HG02571 (cell line): ENCODE measurements at regions not wholly inside any gene's neighbourhood (a gene's known extent, or its start where the extent isn't known, plus 50 kb on each side); places are given as distances from the start of the nearest gene placed in this dataset.
"Not testable (repeated sequence)": the region's sequence is repeated elsewhere in the genome, so short reads cannot be mapped to it uniquely, and the experiment has no call there.

Experiments used
- ATAC-seq: cut with Tn5 transposase; IDR thresholded peaks from one replicate; pipeline ENCODE4 v1.9.1; 2021; ENCODE audit warnings: mild to moderate bottlenecking, moderate library complexity; ENCODE audit not compliant: unreplicated experiment

DNA sequence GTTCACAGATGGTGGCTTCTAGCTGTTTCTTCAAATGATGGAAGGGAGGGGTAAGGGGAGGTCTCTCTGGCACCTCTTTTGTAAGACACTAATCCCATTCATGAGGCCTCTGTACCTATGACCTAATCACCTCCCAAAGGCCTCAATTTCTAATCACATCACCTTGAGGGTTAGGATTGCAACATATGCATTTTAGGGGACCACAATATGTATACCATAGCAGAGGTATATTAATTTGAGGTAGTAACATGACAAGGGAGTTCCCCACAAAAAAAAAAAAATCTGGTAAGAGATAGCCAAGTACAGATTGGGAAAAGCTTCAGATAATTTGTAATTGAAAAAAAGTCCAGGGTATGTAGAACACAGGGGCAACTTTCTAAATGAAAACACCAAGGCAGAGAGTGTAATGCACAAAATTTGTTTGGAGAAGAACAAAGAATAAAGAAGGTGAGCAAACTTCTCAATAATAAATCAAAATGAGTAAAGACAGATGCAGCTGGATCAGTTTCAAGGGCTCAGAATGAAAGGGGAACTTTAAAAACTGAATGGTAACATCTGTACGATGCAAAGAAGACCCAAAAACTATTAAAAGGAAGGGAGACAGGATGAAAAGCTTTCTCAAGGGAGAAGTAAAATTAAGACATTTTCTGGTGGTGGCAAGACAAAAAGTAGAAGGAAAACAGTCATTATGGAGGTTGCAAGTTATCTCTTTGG, 125.5 kb upstream of the DCN start:
- no peak for ATAC-seq

DNA sequence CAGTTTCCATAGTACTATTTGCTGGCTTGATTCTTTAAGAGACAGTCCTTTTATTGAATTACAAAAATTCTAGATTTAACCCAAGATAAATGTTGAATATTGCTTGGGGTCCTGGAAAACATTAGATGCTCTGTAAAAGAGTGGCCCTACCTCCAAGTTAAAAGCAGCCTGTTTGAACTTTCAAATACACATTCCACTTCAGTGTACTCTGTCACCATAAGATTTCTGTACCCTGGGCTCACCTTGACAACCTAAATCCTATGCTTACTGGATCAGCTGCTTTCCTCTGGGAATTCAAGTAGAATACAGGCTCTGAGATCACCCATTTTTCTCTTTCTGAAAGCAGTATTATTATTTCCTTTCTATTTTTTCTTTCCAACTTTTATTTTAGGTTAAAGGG, 107.7 kb upstream of the DCN start:
- ATAC-seq, result no peak

DNA sequence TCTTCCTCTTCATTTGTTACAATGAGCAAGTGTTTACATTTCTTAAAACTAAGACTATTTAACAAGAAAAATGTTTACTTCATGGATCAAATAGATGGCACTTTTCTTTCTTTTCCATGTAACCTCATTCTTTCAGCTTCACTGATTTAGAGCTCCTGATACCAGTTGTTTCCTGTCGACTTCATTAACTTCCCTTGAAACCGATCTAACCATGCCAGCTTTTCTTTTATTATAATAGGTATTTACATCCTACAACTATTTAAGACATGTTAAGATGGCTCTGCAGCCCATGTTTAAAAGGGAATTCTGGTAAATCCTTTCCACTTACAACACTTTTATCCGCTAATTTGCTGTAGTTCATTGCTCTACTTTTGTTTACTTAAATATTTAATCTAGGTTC, 107.3 kb upstream of the DCN start:
- no peak for ATAC-seq

DNA sequence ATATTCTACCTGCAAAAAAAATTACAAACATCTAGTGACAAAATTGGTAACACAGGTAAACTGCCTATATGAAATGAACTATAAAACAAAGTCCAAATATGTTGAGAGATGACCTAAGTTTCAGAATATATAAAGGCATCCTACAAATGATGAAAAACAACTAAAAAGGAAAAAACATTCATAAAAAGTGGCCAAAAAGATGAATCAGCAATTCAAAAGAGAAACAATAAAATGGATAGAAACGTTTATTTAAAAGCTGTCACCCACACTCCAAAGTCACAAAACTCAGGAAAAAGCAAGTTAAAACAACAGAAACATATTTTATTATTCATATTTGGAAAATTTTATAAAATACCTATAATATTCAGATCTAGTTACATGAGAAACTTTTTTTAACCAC, 106.5 kb upstream of the DCN start:
- ATAC-seq, result no peak

DNA sequence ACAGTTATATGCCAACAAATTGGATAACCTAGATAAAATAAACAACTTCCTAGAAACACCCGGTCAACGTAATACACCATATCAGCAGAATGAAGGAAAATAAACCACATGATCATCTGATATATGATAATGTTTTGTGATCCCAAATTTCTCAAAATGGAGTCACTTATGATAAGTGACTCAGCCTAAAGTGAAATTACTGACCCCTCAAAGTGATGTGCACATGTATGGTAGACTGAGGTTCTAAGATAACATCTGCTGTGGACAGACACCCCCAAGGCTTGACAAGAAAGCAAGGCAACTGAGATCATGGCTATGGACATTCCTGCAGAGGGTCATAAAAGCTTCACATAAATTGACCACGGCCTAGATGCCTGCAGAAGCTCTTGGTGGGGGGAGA, 105.1 kb upstream of the DCN start:
- no peak for ATAC-seq

DNA sequence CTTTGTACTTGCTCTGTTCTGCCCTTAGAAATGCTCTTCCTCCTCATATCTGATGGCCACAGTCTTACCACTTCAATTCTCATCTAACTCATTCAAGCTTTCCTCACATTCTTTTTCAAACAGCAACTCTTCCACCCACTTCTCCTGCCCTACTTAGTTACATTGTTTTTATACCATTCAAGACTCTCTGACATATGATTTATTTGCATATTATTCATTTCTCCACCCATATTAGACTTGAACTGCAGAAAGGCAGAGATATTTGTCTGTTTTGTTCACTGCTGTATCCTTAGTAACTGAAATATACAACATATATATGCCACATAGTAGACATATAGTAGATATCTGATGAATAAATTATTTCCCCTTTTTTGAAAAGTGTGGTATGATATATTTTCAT, 95.5 kb upstream of the DCN start:
- no peak for ATAC-seq

DNA sequence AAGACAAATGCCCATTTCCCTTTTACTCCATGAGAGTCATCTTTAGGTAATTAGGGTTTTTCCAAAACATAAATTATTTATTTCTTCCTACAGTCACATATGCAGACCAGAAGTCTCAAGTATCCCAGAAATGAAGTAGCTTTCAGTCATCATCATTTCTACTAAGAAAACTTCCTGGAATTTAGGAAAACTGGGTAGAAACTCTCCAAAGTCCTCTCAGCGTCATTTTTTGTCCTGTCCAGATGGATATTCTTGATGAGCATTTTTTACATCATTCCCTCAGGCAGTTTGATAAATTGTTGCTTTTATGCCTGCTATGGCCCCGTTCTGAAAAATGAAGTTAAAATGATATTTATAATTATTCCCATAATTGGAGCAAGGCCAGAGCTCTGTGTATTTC, 93.9 kb upstream of the DCN start:
- ATAC-seq, result no peak

DNA sequence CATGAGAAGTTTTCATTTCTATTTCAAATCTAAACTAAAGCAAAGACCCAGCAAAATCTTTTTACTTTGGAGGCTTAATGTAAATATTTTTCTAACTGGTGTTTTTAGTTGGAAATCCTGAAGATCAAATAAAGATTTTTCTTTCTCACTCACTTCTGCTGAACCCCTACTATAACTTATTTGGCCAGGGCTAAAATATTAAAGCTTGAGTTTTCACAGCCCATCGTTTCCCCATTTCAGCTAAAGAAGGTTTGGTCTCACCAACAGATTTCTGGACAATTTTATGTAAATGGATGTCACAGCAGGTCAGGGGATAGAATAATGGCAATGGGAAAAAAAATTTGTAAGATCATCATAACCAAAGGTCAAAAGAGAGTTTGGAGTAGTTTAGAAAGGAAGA, 92.7 kb upstream of the DCN start:
- ATAC-seq, result no peak

DNA sequence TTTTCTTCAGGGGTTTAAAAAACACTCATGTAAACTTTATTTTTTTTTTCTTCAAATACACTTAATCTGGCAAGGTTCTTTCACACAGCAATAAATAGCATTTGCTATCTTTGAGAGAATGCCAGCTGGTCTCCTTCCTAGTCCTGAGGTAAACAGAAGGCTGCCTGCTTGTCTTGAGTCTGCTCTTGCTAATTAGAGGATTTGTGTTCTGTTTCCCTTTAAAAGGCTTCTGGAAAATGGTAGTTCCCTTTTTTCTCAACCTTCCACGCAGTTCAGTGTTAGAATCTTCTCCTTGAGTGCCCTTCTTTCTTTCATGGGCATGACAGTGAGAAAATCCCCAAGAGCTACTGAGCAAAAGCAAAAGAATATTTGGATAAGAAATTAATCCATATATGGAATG, 92.3 kb upstream of the DCN start:
- ATAC-seq, result no peak

DNA sequence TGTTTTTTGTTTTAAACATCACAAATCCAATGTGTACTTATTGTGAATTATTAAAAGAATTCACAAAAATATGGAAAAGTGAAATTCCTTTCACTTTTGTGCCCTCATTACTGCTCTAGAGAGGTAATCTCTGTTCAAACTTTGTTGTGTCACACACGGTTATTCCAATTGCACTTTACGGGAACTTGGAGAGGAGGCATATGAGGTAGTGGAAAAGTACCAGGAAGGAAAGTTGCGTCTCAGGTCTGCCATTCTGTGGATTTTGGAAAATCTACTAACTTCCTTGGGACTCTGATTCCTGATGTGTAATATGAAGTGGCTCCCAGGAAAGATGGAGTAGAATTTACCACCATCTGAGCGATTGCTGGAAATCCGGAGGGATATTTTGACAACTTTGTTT, 90.9 kb upstream of the DCN start:
- no peak for ATAC-seq

DNA sequence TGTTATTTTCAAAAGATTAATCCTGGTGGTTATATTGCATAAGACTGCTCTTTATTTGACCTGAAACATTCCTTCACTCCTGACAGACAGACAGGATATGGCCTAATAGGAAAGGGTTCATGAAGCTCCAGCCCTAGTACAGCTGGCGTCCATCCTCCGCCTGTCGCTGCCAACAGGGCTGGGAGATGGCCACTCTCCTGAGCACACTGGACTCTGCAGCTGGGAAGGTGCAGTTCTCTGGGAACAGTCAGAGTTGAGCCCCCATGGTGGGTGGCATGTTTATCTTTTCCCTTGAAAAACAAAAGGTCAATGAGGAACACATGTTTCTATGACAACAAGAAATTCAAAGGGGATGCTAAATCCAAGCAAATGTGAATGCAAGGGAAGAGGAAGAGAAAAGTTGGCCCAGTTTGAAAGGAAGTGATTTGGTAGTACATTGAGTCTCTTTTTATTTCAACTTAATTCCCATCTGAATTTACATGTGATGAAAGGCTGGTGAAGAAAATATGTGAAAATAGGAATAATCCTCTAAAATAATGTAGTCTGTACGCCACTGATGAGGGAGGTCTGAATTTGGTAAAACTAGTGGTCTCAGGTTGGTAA, 89.9 kb upstream of the DCN start:
- ATAC-seq, result no peak

DNA sequence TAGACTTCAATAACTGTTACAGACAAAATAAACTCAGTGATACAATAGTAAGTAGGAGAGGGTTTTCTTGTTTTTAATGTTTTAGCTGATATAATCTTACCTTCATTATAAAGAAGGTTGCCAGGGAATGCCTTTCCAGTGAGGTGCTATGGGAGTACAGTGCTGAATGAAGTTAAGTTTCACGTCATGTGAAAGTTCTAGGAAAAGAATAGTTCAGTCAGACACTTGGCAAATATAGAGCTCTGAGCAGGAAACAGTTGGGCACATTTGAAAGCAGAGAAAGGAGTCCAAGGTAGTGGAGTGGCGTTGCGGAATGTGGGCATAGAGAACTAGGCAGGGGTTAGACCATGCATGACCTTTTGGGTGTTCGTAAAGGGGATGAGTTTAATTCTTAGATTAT, 88.6 kb upstream of the DCN start:
- no peak for ATAC-seq

DNA sequence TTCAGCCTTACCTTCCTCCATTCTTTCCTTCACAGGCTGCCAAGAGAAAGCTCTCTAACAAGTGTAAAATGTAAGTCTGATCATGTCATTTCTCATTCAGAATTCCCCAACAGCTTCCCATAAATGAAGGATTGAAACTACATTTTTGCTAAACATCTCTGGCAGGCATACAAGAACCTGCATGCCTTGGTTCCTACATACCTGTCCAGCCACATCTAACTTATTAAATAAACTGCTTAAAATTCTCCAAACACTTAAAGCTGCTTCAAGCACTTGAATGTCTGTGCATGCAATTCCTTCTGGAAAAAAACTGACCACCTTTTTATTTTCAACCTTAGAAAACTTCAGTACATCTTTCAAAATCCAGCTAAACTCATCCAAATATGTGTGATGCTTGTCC, 84.4 kb upstream of the DCN start:
- no peak for ATAC-seq

DNA sequence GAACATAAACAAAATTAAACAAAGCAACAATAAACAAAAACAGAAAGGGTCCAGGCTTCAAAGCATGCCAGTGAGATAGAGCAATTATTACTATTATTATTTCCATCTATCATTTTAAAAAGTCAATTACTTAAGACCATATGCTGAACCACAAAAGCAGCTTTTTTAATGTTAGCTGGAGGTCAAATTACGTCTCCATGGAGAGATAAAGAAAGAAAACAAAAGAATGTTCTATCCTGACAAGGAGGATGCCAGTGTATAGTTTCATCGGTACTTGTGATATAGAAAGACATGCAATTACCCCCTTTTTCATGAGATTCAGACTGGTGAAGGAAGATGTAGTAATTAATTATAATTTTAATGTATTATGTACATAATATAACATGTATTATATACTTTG, 81.6 kb upstream of the DCN start:
- ATAC-seq, result no peak

DNA sequence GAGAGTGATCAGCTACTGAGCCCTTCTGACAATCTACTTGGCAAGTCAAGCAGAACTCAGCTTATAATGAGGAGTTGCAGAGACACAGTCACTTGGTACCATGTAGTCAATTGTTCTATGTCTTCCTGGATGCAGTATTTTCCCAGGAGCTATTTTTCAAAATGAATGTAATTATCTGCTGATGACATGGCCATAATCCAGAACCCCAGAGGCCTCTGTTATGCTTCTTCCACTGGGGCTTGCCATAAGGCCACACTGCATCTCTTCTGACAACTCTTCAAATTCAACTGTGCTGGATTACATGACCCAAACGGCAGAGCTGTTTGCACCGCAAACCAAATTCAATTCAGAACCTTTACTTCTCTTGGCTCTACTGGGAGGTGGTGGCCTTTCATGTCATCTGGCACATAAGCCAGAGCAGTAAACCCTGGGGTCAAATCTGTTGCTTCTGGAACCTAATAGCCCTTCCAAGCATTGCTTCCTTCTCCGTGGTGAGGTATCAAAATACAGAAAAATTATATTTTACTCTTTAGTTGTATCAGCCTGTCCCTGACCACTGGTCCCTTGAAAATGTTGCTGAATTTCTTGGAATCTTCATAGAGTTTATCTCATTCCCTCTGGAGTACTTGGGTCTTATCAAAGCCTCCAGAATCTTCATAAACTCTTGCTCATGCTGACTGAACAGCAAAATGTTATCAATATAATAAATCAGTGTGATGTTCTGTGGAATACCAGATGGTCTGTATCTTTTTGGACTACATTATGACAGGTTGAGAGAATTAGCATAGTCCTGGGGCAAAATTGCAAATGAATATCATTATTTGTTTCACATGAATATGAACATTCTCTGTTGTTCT, 79.4 kb upstream of the DCN start:
- no peak for ATAC-seq

DNA sequence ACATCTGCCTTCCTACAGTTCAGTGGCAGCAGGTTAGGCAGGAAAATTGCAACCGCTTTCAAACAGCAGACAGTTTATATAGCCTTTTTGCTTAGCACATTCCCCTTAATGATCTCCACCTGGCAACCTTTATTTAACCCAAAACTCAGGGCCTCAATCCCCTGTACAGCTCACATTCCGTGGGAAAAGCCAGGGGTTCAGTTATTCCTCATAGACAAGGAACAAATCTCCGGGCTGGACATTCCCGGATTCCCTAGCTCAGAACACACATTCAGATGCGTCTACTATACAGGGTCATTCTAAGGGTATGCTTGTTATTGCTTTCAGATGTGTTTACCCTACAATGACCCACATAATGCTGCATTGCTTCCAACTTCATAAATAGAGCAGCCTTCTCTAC, 73.8 kb upstream of the DCN start:
- ATAC-seq, result no peak

DNA sequence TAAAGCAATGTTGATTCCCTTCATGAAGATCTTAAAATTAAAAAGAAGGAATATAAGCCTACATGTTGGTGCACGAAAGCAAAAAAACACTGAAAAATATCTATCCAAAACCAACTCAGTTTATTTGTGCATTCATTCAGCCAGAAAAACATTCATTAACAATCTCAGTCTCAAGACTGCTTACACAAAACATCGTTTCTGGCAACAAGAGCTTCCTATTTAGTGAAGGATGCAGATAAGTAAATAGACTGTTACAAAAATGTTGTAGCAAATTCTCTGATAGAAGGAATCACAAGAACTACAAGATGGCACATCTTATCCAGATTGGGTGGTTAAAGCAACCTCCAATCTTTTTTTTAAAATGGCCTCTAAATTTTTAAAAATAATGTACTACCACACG, 69.7 kb upstream of the DCN start:
- no peak for ATAC-seq

DNA sequence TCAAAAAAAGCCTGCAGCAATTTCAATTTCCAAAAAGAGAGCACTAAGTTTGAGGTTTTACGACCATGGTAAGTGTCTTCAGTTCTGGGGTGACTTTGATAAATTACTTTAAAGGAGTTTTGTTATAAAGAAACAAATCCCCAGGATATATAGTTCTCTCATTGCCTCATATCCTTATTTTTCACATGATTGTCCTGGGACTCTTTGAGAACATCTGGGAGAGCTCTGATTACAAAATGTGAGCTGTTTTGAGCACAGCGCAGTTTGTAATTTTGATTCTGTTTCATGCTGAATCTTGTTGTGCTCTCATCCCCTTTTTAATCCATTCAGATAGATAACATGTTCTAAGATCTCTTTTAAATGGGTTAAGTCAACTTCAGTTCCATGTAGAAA, 67.7 kb upstream of the DCN start:
- ATAC-seq, result no peak

DNA sequence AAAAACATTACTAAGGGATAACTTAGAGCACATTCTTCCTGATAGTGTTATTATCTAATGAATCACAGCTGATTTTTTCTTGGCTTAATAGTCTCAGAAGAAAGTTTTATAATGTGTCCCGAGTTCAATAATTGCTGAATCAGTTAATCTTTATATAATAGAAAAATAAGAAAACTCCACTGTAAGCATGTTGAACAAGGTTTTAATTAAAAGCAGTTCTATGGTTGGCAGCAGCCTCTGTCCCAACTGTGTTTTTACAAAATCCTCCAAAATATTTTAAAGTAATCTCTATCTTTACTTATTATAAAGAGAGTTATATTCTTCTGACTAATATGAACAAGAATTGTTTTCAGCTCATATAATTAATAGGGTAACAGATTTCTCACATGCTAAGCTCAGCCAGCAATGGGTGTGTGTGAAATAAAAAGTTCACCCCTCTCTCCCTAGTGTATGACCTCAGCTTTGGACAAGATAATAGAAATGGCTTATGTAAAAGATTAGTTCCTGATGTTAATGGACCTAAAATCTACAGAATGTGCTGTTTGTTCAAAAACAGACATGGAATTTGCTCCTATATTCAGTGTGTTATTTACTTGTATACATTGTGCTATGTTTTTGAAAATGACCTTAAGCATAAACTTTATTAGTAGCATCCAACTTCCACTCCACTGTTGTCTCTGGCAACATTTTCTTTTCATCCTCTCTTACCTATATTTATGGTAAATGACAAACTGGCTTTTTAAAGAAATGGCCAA, 67.1 kb upstream of the DCN start:
- ATAC-seq, result no peak

DNA sequence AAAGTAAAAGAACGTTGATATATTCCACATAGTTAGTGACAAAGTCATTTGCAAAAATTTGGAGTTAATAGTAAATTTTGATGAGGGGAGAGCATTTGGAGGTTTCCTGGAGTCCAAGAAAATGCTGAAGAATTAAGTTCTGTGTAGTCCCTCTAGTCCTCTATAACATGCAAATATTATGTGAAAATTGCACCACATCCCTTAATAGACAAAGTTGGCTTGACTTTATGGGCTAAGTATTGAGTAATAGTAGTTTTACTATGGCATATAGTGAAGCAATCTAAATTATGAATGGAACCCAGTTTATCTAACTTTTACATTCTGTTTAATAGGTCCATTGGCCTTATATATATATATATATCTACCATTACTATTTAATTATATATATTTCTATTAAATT, 66.4 kb upstream of the DCN start:
- no peak for ATAC-seq

DNA sequence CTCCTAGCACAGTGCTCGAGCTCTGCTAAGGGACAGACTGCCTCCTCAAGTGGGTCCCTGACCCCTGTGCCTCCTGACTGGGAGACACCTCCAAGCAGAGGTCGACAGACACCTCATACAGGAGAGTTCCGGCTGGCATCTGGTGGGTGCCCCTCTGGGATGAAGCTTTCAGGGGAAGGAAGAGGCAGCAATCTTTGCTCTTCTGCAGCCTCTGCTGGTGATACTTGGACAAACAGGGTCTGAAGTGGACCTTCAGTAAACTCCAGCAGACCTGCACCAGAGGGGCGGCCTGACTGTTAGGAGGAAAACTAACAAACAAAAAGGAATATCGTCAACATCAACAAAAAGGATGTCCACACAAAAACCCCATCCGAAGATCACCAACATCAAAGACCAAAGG, 60.6 kb upstream of the DCN start:
- ATAC-seq, result not testable (repeated sequence)

DNA sequence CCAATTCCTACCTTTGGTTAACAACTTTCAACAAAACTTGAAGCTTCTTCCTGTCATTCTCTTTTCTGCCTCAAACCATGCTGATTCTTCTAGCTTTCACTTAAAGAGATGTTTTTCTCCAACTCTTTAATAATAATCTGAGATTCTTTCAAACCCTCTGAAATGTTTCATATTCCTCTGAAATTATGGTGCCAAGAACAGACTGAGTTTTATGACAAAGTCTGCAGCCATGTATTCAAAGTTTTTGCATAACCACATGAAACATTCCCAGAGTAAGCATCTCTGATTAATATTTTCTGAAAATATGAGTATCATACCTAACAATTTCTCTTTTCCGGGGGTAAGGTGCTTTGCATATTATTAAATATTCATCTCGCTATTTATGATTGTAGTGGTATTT, 59.1 kb upstream of the DCN start:
- no peak for ATAC-seq
